ENCODE measurements at regions not wholly inside any gene's neighbourhood (a gene's known extent, or its start where the extent isn't known, plus 50 kb on each side); places are given as distances from the start of the nearest gene placed in this dataset.

- TF ChIP-seq CTCF (optimal IDR thresholded peaks at IDR 0.05 in 1 of 3, IDR thresholded peaks at IDR 0.05 in 1 of 3, conservative IDR thresholded peaks at IDR 0.05 in 1 of 3; ENCODE audit: extremely low read depth in 1 of 3, insufficient read depth in 2 of 3, low read length in 3 of 3), result no peak
- TF ChIP-seq EZH2 (IDR thresholded peaks at IDR 0.05; ENCODE audit: low read length), result no peak
Measured at GRCh38 chr2:189260361-189260814, 80.8 kb upstream of the COL5A2 start.

Data from keratinocyte (primary cell).